CD4-positive, alpha-beta T cell treated with Interleukin-4 for 1 hour (primary cell): ENCODE measurements at regions not wholly inside any gene's neighbourhood (a gene's known extent, or its start where the extent isn't known, plus 50 kb on each side); places are given as distances from the start of the nearest gene placed in this dataset.
A peak's percentile ranks its signal among the peaks of the same experiment; 100 is the strongest.
"Not testable (repeated sequence)": the region's sequence is repeated elsewhere in the genome, so short reads cannot be mapped to it uniquely, and the experiment has no call there.

ENCODE experiments used
- DNase-seq, 2 donors: peaks; one replicate each; pipeline ENCODE4 v3.0.0-alpha.2; 2020 to 2022

DNA sequence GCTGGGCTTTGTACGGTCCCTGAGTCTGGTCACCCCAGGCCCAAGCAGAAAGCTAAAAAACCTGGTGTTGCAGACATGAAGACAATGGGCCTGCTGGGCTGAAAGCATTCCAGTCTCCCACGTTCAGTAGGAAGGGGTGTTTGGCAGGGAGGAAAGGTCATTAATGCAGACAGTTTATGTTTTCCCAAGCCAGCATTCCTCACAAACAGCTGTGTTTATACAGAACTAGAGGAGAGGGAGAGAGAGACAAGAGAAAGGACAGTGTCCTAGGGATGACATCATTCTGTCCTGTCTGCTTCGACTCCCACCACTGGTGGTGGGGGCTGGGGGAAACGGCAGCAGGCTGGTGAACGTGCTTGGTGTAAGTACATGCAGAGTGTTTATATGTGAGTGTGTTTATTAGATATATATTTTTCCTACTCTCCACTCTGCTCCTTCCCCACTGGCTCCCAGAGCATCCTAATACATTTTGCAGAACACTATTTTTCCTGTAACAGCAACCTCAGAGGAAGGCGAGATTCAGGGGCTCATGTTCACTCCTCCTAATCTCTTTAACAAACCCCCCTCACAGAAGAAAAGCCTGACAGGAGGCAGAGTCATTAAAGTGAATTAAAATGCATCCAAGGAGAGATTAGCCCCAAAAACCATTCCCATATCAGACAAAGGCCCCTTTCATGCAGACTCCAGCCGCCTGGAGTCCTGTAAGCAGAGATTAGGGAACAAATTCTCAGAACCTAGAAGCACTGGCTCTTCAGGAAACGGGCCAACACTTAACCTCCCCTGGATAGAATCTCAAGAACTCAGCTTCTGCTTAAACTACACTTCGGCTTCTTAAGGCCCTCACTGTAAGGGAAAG is 380.4 kb downstream of the TNS1 start:
- DNase-seq, result no peak

DNA sequence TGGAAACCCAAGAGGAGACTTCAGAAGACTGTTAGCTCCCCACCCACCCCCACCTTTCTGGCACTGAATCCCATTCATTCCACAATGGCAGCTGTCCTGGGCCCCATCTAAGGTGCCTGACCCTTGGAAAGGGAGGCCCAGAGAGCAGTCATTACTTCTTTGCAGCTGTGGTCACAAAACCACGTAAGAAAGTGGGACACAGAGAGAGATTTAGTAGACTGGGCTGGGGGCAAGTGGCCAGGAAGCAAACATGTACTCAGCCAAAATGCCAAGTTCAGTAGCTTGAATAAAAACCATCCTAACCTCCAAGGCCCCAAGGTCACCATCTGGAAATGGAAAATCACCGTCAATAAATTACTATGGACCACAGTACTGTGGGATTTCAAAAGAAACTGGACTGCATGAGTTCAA is 381.4 kb downstream of the TNS1 start:
- no peak for DNase-seq

DNA sequence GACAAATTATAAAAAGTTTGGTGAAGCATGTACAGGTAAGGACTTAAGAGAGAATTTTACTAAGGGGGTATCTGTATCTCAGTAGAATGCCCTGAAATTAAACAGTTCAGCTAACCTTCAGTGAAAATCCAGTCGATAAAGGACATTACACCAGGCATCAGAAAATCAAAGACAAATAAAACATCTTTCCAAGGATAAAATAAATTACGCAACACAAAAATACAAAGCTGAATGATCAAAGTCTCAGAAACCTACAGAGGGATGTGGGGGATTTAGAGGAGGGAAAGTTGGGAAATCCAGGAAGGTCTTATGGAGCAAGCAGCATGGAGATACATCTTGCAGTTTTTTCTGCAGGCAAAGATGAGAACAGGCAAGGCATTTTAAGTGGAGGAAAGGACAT is 384.1 kb downstream of the TNS1 start:
- no peak for DNase-seq

DNA sequence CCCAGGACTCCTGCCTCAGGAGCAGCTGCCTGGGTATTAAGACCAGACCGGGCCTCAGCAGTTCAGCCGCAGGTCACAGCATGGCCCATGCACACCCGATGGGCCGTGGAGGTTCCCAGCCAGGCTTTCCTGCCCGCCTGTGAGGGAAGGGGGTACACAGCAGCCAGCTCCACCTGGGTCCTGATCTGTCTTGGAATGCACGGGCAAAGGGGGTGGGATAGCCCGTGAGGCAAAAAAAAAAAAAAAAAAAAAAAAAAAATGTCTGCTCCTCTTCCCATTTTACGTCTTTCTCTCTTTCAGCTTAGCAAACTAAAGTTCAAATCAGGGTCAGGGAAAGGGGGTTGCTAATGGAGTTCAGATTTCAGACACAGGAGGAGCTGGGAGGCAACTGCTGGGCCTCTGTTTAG is 385.2 kb downstream of the TNS1 start:
- DNase-seq, result no peak

DNA sequence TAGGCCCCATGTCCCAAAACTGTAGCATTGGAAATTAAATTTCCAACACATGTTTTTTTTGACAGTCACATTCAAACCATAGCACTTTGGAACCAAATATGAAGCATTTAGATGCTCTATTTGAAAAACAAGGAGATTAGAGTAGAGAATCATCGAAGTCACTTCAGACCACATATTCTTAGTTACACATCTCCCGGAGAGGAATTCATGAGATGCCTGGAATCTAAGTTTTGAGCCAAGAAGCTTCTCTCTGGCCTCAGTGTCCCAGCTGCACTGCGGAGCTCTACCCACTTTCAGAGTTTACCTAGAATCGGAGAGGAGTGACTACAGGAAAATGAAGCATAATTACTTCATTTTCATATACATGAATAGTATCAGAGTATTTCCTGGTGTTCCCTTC is 385.9 kb downstream of the TNS1 start:
- DNase-seq, result no peak

DNA sequence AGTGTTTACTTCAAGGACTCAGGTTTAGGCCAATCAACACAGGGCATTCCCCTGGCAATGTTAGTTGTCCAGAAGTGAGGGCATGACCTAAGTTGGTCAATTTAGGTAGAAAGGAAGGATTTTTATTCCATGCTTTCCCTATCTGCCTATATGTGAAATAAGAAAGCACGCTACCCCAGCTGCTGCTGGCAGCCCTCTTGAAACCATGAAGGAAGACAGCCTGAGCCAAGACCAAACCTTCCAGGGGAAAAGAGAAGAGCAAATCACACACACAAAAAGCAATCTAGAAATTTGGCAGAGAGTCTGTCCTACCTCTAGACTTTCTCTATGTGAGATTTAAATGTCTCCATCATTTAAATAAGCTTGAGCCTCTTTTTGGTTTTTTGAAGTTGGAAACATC is 387.6 kb downstream of the TNS1 start:
- DNase-seq, result no peak

DNA sequence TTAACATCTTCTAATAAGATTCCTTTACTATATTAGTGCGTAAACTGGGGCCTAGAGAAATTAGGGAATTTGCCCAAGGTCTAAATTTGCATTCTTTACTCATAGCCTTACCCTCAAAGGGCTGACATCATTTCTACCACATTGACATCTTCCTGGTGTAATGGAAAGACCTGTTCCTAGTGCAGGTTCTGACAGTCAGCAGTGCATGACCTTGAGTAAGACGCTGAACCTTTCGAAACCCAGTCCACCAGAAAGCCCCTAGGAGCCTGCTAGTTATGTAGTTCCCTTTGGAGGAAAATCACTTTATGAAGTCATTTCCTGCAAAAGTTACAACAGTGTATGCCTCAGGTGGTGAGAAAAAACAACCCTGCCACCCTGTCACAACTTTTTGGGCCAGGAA is 388.3 kb downstream of the TNS1 start:
- no peak for DNase-seq

DNA sequence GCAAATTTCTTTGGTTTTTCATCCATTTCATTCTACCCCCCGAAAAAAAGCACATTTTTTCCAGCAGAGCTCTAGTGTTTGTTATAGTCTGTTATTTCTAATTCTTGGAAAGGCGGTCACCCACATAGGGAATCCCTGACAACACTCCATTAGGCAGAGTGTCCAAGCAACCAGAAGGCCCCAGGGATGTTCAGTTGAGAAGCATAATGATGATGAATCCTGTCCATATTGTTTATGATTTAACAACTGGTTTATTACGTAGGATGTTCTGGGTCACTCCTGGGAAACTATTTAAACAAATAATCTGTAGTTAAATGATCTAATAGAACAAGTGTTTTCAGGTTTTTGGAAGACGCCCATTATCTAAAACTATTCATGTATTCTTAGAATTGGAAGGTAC is 388.7 kb downstream of the TNS1 start:
- DNase-seq, result no peak

DNA sequence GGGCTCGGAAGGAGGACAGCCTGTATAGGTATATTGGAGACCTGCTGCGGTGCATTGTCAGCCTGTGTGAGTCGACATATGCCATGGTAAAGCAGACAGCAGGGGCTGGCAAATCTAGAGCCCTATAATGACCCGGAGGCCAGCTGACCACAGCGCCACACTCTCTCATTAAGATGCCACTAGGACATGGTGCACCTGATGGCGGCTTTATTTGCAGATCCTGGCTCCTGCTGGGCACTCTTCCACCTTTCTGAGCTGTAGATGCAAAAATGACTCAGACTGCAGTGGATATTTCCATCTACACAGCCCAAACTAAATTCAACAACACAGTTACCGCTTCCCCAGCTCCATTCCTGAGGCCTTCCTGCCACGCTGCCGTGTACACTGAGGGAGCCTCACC is 389.9 kb downstream of the TNS1 start:
- DNase-seq, result no peak

DNA sequence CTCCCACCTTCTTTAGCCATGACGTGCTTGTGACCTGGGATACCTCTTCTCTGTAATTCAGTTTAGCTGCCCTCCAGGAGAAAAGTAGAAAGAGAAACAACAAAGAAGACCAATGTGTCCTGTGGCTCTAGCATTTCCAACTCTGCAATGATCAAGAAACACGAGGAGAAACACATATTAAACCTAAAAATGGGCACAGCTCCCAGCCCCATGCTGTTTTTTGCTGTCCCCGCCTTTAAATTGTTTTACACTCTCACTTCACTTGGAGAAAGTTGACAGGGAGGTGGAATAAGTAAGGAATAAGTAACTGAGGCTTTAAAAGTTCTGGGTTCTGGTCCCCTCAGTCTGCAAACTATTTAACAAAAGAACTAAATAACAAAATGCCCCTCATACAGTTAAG is 390.6 kb downstream of the TNS1 start:
- DNase-seq, result no peak

DNA sequence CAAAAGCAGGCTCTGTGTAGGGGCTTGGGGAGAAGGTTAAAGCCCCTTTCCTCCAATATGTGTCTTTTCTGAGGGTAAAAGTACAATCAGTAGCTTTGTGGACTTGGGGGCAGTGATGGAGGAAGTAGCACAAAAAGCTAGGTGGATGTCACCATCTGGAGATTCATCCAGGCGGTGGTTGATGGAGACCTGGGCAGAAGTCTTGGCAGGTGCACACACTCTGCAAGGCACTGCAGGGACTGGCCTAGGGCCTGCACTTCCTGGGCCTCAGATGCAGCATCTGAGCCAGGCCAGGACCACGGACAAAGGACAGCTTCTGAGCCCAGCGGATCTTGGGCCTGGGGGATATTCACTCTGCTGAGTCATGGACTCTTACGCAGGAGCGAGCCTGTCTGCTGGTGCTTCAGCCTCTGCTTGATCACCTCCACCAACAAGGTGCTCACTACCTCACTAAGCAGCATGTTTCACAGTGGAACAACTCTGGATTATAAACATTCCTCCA is 391.1 kb downstream of the TNS1 start:
- DNase-seq, result no peak

DNA sequence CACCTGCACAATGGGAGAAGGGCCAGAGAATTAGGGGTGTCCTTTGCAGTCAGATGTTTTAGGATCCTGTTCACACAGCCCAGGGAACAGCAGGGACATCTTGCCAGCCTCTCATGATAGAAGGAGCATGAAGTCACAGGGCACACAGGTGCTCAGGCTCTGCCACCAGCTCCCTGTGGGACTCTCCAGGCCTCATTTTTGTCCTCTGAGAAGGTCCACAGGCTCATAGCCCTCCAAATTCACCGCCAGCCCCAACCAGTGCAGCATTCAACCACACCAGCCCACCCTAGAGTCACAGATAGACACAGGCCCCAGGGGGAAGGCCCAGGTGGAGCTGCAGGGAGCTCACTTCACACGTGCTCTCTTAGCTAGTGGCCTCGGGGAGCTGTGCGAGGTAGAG is 391.7 kb downstream of the TNS1 start:
- DNase-seq, result no peak

DNA sequence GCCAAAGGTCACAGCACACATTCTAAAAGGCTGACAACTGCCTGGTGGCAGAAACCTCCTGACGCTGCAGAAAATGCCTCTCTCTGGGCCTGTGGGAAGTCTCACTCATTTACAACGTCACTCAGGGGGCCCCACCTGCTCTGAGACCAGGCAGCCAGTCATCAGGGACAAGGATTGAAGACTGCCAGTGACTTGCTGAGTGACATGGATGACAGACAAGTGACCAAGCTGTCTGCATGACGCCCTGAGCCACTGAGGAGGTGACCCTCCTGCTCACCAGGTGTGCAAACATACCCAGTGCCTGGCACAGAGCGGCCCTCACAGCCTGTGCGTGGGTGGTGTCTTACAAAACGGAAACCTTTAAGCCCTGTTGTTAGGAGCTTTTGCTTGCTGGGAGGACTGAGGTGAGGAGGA is 392.4 kb downstream of the TNS1 start:
- peak; percentile 41 to 51 for DNase-seq

DNA sequence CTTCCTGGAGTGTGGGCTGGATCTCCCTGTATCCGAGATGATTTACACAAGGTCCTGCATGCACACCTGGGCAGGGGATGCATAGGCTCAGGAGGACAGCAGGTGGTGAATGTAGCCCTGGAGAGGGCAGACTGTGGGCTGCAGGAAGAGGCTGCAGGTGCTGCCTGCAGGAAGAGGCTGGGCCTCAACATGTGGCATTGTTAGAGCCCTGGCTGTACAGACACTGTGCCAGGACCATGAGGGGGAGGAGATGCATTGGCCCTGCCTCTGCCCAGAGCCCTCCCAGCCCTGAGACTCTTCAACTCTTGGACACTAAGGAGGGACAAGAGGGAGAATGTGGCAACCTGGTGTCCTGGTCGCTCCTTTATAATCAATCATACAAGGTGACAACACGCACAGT is 392.8 kb downstream of the TNS1 start:
- DNase-seq, result no peak

DNA sequence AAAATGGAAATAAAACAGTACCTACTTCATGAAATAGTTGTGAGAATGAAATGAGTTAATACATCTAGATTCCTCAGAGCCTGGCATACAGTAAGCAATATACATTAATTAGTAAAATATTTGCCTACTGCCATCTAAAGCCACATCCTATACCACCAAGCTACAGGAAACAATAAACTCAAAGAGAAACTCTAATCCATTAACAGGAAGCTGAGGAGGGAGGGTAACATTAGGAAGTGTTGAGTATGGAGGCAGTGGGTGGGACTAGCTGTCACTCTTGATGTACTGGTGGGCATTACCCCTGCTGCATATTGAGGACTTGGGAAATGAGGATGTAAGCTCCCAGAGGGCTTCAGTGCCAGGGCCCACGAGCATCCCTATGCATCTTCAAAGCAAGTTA is 396.5 kb downstream of the TNS1 start:
- no peak for DNase-seq

DNA sequence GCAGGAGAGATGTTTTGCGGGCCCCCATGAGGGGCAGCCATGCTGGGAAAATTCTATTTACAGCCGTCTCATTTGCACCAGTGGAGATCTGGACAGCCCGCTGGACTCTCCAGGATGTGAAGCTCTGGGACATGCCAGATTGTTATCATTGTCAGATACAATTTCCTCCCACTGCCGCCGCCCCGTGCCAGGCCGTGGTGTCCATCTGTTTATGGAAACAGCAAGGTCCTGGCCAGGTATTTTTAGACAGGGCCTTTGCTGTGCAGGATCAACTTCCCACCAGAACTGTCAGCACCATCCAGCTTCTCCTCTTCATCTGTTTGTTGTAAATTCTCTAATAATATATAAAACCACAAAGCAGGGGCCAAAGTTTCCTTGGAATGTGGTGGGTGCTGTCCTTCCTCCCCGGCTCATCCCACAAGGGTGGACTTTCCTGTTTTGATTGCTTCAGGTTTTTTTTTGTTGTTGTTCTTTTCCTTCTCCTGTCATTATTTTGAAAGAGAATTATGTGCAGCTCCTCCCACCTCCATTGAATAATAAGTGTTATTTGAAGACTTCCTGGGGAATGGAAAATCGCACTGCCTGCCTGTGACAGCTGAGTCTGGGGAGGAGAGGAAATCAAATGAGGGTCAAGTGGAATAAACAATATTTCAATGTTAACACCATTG is 398.1 kb downstream of the TNS1 start:
- DNase-seq, result no peak

DNA sequence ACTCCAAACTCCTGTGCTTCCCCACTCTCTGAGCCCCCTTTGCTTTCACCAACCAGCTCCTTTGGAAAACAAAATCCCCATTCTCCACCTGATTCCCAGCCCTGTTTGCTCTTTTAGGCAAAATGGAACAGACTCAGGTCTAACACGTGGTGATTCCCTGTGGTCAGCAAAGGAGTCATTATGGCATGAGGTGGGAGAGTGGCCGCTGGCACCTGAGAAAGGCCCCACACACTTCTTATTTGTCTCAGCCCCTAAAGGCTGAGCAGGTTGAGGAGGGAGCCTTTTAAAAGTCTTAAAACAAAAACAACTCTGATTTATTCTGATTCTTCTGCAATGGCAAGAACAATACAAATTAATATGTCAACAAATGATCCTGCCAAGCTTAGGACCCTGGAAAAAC is 401.2 kb downstream of the TNS1 start:
- no peak for DNase-seq

DNA sequence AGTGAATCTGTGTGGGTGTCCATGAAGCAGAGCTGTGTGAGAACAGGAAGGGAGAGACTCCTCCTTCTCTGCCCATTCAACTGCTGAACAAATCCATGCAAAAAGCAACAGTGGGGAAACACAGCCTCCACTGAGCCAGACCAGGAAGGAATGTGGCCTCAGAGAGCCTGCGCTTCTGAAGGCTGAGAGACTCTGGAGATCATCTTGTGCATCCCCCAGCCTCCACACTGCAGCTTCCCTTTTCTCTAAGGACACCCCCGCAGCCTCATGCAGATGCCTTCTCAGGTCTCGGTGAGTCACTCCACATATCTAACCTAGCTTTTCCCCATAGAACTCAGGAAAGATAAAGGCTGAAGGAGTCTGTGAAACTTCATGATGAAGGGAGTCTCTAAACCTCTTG is 402.9 kb downstream of the TNS1 start:
- no peak for DNase-seq

DNA sequence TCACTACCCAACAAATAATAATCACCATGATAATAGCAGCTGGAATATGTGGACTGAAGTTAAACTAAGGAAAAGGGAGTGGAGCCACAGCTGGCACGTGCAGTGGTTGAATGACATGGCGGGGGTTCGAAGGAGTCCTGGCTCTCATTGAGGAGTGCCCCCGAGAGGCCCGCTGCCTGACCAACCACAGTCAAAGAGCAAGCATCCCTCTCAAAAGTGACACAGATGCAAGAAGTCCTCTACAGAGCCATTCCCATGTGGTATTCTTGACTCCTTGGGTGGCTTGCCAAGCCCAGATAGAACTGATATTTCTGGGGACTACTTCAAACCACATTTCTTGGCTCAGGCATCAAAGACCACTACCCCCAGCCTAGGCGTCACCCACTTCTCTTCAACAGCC is 405.1 kb downstream of the TNS1 start:
- no peak for DNase-seq

DNA sequence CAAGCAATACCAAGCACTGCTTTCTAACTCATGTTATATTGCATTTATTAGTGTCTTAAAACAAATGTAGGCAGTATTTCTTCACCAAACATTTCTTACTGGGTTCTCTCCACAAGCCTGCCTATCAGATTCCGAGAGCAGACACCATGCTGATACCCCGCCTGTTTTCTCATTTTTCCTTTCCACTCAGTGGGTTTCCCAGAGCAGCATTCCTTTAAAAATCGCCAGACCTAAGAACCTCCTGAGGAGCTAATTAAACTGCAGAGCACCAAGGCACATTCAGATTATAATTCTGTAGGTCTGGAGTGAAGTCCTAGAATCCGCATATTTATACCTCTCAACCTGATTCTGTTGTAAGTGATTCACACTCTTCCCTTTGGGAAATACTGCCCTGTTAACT is 405.6 kb downstream of the TNS1 start:
- DNase-seq, result no peak

DNA sequence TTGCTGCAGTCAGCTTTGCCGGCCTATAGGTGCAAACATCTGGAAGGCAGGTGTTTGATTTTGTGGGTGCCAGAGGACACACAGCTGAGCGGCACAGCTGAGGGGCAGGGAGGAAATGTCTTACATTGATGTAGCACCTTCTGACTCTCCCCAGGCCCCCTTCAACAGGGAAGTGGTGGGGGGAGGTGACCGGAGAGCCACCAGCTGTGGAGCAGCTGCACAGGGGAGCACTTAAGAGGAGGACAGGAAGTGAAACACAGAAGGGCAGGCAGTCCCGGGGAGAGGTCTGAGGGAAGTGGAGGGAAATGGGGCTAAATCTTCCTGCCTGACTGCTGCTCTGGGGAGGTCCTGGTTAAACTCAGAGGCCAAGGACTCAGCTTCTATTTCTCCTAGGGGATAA is 409.1 kb downstream of the TNS1 start:
- no peak for DNase-seq

DNA sequence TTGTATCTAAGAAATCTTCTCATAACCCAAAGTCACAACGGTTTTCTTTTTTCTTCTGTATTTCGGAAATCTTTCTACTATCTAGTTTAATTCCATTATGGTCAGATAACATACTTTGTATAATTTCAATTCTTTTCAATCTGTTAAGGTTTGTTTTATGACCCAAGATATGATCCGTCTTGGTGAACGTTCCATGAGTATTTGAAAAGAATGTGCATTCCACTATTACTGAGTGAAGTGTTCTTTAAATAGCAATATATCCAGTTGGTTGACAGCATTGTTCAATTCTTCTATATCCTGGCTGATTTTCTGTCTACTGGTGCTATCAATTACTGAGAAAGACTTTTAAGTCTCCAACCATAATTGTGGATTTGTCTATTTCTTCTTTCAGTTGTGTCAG is 414.5 kb downstream of the TNS1 start:
- DNase-seq, result no peak

DNA sequence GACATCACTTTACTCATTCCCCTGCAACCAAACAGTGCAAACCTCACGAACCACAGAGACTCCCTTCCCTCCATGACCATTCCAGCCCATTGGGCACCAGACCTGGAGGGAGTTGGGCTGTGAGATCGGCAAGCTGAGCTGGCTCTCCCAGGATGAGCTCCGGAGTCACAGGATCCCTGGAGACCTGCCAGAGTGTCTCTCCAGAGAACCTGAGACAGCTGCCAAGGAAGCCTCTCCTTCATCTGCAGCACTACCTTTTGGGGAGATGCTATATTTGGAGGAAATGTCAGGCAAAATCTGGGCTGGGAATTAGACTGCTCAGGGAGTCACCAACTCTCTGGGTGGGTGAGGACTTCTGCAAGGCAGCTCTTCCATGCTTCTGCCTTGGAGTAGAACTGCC is 417.4 kb downstream of the TNS1 start:
- DNase-seq, result no peak

DNA sequence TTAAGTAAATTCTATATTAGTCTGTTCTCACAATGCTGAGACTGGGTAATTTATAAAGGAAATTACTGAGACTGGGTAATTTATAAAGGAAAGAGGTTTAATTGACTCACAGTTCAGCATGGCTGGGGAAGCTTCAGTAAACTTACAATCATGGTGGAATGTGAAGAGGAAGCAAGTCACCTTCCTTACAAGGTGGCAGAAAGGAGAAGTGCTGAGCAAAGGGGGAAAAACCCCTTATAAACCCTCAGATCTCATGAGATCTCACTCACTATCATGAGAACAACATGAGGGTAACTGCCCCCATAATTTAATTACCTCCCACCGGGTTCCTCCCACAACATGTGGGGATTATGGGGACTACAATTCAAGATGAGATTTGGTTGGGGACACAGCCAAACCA is 422.4 kb downstream of the TNS1 start:
- not testable (repeated sequence) for DNase-seq

DNA sequence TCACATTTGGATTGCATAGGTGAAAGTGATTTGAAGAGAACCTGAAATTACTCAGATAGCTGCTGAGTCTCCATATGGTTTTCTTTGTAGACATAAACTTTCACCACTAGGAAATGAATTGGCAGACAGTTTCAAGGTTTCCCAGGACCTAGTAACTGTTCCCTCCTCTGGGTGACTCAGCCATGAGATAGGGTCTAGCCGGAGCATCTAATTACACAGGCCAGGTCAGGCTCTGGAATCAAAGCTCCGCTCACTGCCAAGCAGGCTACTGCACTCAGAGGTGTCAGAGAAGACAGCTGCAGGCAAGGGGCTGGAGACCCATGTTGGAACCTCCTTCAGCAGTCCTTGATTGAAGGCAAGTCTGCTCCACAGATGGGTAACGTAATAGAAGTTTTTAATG is 429.2 kb downstream of the TNS1 start:
- DNase-seq, result no peak
